ENCODE measurements at regions not wholly inside any gene's neighbourhood (a gene's known extent, or its start where the extent isn't known, plus 50 kb on each side); places are given as distances from the start of the nearest gene placed in this dataset.

DNA sequence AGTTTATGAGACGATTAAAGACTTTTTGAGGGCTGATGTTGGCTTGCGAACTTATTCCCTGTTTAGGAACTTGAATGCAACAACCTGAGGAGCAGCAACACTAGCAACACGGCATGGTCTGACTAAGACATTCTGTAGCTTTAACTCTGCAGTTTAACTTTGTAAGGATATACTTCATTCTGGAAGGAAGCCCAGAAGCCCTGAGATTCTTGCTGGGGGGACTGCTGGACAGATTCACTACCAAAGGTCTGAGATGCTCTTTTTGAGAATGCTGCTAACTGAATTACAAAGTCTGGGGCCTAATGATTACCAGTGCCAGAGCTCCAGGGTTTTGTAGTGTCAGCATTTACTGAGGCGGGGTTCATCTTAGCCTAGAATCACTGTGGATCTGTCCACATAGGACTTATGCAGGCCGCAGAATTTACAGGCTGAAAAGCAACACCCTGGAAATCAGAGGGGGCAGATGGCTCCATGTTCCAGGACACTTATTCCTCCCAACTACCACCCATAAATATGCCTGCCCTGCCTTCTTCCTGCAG, 537.1 kb upstream of the CDH18 start:
- TF ChIP-seq CTCF (IDR thresholded peaks at IDR 0.05; ENCODE audit: insufficient read depth, low read length, poor library complexity, severe bottlenecking) = no peak
- H3K36me3 ChIP-seq (ENCODE audit: control insufficient read depth, insufficient read depth, low read length) = no peaks in the 10 kb centered on the region
- no peaks in the 10 kb centered on the region for H3K27me3 ChIP-seq (replicated peaks; ENCODE audit: control insufficient read depth, insufficient read depth, low read length)
- no peak for DNase-seq (ENCODE audit: extremely low read depth, insufficient read length)
- H3K4me3 ChIP-seq (replicated peaks; ENCODE audit: low read depth, low read length) = no peak overlapping the region

DNA sequence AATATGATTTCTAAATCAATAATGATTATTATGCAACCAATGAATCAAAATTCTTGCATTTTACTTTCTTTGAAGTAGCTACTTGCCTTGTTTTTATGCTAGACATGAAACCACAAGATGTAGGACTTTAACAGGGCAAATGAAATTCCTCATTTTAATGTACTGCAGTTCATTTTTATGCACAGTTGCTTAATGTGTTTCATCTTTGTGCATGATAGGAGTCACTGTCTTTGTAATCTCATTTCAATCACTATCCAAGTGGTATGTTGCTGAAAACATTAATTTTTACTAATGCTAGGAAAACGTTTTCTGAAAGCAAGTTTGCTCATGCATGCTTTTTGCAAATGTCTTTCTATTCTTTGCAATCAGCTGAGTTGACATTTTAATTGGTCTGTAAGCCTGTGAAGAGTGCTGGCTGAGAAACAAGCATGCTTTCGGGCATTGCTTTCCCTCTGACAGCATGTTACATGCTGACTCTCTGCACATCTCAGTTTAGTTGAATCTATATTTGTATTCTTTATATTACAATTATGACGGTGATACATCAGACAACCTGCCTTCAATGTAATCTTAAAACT, 535.0 kb upstream of the CDH18 start:
- no peaks in the 10 kb centered on the region for H3K27me3 ChIP-seq (replicated peaks; ENCODE audit: control insufficient read depth, insufficient read depth, low read length)
- TF ChIP-seq CTCF (IDR thresholded peaks at IDR 0.05; ENCODE audit: insufficient read depth, low read length, poor library complexity, severe bottlenecking) = no peak
- no peak for DNase-seq (ENCODE audit: extremely low read depth, insufficient read length)
- no peaks in the 10 kb centered on the region for H3K36me3 ChIP-seq (ENCODE audit: control insufficient read depth, insufficient read depth, low read length)
- no peak overlapping the region for H3K4me3 ChIP-seq (replicated peaks; ENCODE audit: low read depth, low read length)

GRCh38 chr5:20515606-20516005, 527.6 kb upstream of the CDH18 start:
- no peak for DNase-seq (ENCODE audit: extremely low read depth, insufficient read length)
- Histone ChIP-seq H3K27me3 (replicated peaks; ENCODE audit: control insufficient read depth, insufficient read depth, low read length) (no peaks in the 10 kb centered on the region), H3K36me3 (ENCODE audit: control insufficient read depth, insufficient read depth, low read length) (no peaks in the 10 kb centered on the region), H3K4me3 (replicated peaks; ENCODE audit: low read depth, low read length) (no peak overlapping the region)
- no peak for TF ChIP-seq CTCF (IDR thresholded peaks at IDR 0.05; ENCODE audit: insufficient read depth, low read length, poor library complexity, severe bottlenecking)

- TF ChIP-seq CTCF (IDR thresholded peaks at IDR 0.05; ENCODE audit: insufficient read depth, low read length, poor library complexity, severe bottlenecking) = no peak
- no peaks in the 10 kb centered on the region for H3K27me3 ChIP-seq (replicated peaks; ENCODE audit: control insufficient read depth, insufficient read depth, low read length)
- no peaks in the 10 kb centered on the region for H3K36me3 ChIP-seq (ENCODE audit: control insufficient read depth, insufficient read depth, low read length)
- H3K4me3 ChIP-seq (replicated peaks; ENCODE audit: low read depth, low read length) = no peak overlapping the region
- DNase-seq (ENCODE audit: extremely low read depth, insufficient read length) = no peak
Observed at GRCh38 chr5:20514145-20514544, 526.1 kb upstream of the CDH18 start.

DNA sequence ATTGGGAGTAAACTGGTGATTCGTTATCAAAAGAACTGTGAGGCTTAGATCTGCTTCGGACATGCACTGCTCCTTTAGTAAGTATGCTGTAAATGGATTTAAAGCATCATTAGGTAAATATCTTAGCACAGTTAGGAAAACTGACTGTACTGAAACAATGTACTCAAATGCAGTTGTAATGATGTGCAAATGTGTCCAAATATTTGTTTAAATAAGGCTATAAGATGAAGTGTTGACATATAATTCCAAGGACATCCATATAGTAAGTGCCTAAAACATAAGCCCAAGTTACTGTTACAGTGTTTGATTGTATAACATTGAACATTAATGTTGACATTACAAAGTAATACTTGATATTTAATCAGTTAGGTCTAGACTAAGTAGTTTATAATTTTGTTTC, 512.5 kb upstream of the CDH18 start:
- H3K27me3 ChIP-seq (replicated peaks; ENCODE audit: control insufficient read depth, insufficient read depth, low read length) = no peaks in the 10 kb centered on the region
- no peak for DNase-seq (ENCODE audit: extremely low read depth, insufficient read length)
- TF ChIP-seq CTCF (IDR thresholded peaks at IDR 0.05; ENCODE audit: insufficient read depth, low read length, poor library complexity, severe bottlenecking) = no peak
- no peaks in the 10 kb centered on the region for H3K36me3 ChIP-seq (ENCODE audit: control insufficient read depth, insufficient read depth, low read length)
- H3K4me3 ChIP-seq (replicated peaks; ENCODE audit: low read depth, low read length) = no peak overlapping the region

GRCh38 chr5:20498926-20499325, 510.9 kb upstream of the CDH18 start:
- DNase-seq (ENCODE audit: extremely low read depth, insufficient read length) = no peak
- no peak for TF ChIP-seq CTCF (IDR thresholded peaks at IDR 0.05; ENCODE audit: insufficient read depth, low read length, poor library complexity, severe bottlenecking)
- Histone ChIP-seq H3K36me3 (ENCODE audit: control insufficient read depth, insufficient read depth, low read length) (no peaks in the 10 kb centered on the region), H3K27me3 (replicated peaks; ENCODE audit: control insufficient read depth, insufficient read depth, low read length) (no peaks in the 10 kb centered on the region), H3K4me3 (replicated peaks; ENCODE audit: low read depth, low read length) (no peak overlapping the region)

Measured in GM06990 (cell line).